Testis (tissue), 2 donors: ENCODE measurements at regions not wholly inside any gene's neighbourhood (a gene's known extent, or its start where the extent isn't known, plus 50 kb on each side); places are given as distances from the start of the nearest gene placed in this dataset.

Source experiments
- CTCF ChIP-seq, 3 experiments: fragments of 450-650 bp in 2 of 3; fragments of 200-600 bp in 1 of 3; sonication (generic) in 1 of 3; IDR thresholded peaks; one replicate each; pipeline ENCODE4 v1.5.1; 2016 to 2019; ENCODE audit warnings: antibody characterized with exemption in 3 of 3, mild to moderate bottlenecking in 2 of 3, moderate library complexity in 1 of 3
- POLR2A ChIP-seq: fragments of 450-650 bp; IDR thresholded peaks from one replicate; pipeline ENCODE4 v1.6.1; 2017; ENCODE audit warnings: antibody characterized with exemption, mild to moderate bottlenecking, moderate library complexity

GRCh38 chr14:54148251-54148650 is 191.6 kb upstream of the BMP4 start:
- TF ChIP-seq CTCF (IDR thresholded peaks at IDR 0.05) (no peak), POLR2A (no peak)
